HEK293 (cell line): ENCODE measurements at regions not wholly inside any gene's neighbourhood (a gene's known extent, or its start where the extent isn't known, plus 50 kb on each side); places are given as distances from the start of the nearest gene placed in this dataset.

Experiments
- CTCF ChIP-seq: fragments of 450-650 bp; formaldehyde crosslinking; IDR thresholded peaks from 2 replicates; pipeline ENCODE4 v1.5.1; 2016; ENCODE audit warnings: missing biosample characterization, missing genetic modification characterization
- YY1 ChIP-seq: fragments of 450-650 bp; formaldehyde crosslinking; IDR thresholded peaks from 2 replicates; pipeline ENCODE4 v1.5.1; 2018; ENCODE audit warnings: missing biosample characterization, missing genetic modification characterization
- ZNF426 ChIP-seq: fragments of 450-650 bp; formaldehyde crosslinking; IDR thresholded peaks from 2 replicates; pipeline ENCODE4 v1.5.1; 2017; ENCODE audit warnings: missing biosample characterization, missing genetic modification characterization, mild to moderate bottlenecking, inconsistent platforms, moderate library complexity
- ZNF747 ChIP-seq: fragments of 450-650 bp; formaldehyde crosslinking; IDR thresholded peaks from 2 replicates; pipeline ENCODE4 v1.5.1; 2016; ENCODE audit warnings: missing biosample characterization, missing genetic modification characterization

DNA sequence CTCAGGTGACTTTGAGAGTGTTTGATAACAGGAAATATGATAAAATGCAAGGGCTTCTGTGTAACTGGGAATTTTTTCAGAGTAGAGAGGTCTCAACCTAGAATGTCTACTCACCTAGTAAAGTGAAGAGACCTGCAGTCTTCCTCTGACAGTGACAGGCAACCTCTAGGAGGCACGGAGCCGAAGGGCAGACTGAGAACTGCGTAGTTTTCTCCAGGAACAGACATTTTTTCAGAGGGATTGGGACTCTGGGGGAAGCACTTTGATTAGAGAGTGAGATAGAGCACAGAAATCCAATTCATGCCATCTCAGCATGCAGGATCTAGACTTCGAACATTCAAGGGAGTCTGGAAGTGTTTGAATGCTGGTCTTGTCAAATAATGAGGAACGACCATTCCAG lies 213.3 kb downstream of the AKAP7 start:
- no peak for TF ChIP-seq ZNF426 (tag by site-specific recombination)
- TF ChIP-seq CTCF: no peak
- no peak for TF ChIP-seq YY1
- no peak for TF ChIP-seq ZNF747 (tag by site-specific recombination)
